Heart right ventricle (tissue), 16 donors: ENCODE measurements at regions not wholly inside any gene's neighbourhood (a gene's known extent, or its start where the extent isn't known, plus 50 kb on each side); places are given as distances from the start of the nearest gene placed in this dataset.

ENCODE experiments used
- ATAC-seq, 8 donors: fragments of 200-7000 bp; cut with Tn5 transposase; one replicate each; pipeline ENCODE4 v1.9.1; 2020; ENCODE audit warnings: mild to moderate bottlenecking in 8 of 8, moderate library complexity in 8 of 8, moderate number of reproducible peaks in 1 of 8
- DNase-seq, 2 donors: peaks; one replicate each; pipeline ENCODE4 v3.0.0-alpha.2; 2020
- H3K27ac ChIP-seq, 10 donors: fragments of 200-600 bp; sonication (generic) in 2 of 10; one replicate each; pipeline versions ENCODE4 v1.5.0 to v1.8.0; 2020 to 2022; ENCODE audit warnings: mild to moderate bottlenecking in 3 of 10
- H3K27me3 ChIP-seq, 7 donors: fragments of 200-600 bp; one replicate each; pipeline ENCODE4 v1.8.0; 2021 to 2022; ENCODE audit warnings: mild to moderate bottlenecking in 2 of 7
- H3K36me3 ChIP-seq, 9 donors: fragments of 200-600 bp; sonication (generic) in 1 of 9; one replicate each; pipeline versions ENCODE4 v1.5.0 to v1.8.0; 2020 to 2022; ENCODE audit warnings: mild to moderate bottlenecking in 2 of 9
- H3K4me1 ChIP-seq, 9 donors: fragments of 200-600 bp; sonication (generic) in 1 of 9; one replicate each; pipeline versions ENCODE4 v1.5.0 to v1.8.0; 2020 to 2022; ENCODE audit warnings: mild to moderate bottlenecking in 4 of 9
- H3K4me3 ChIP-seq, 10 donors: fragments of 200-600 bp; sonication (generic) in 2 of 10; one replicate each; pipeline versions ENCODE4 v1.5.0 to v1.8.0; 2020 to 2022; ENCODE audit warnings: mild to moderate bottlenecking in 7 of 10, moderate library complexity in 2 of 10
- H3K9me3 ChIP-seq, 11 donors: fragments of 200-600 bp in 10 of 11; sonication (generic) in 2 of 11; one replicate each; pipeline versions ENCODE4 v1.5.0 to v1.8.0; 2013 to 2022; ENCODE audit warnings: mild to moderate bottlenecking in 2 of 11, control low read depth in 1 of 11, moderate library complexity in 1 of 11
- CTCF ChIP-seq, 9 donors: fragments of 200-600 bp; sonication (generic) in 2 of 9; IDR thresholded peaks; one replicate each; pipeline versions ENCODE4 v1.5.0 to v1.8.0; 2021 to 2022; ENCODE audit warnings: antibody characterized with exemption in 9 of 9, mild to moderate bottlenecking in 5 of 9, moderate library complexity in 1 of 9
- WGBS, 2 donors: extraction: QIAGEN DNeasy Blood & Tissue Kit; methylation state at CpG; one replicate each; pipeline ENCODE4 v1.1.7; 2013; ENCODE audit warnings: inconsistent platforms in 1 of 2; 5-methylcytosine and 5-hydroxymethylcytosine counted together
- intact Hi-C, 10 donors: fragments of 100-400 bp; cut with DNase I; formaldehyde crosslinking; loops; one replicate each; pipeline versions ENCODE4 v1.11.1 to v1.14.2; 2022
- donor health status: Arrhythmogenic right ventricular cardiomyopathy.
- donor health status: ischemic (EF 13 %, LVEDD 7.1; RV severe dilation, severe dysfunction).
- donor health status: healthy with polysubstance abuse.
- donor health status: DM: no; HTN: yes; CAD: no.
- donor health status: DM: no; HTN: no; CAD: no.
- donor health status: ischemic (EF 25% LVEDD 6.9; RV normal size, moderate dysfunction).
- donor health status: ischemic (EF 25% LVEDD 5.7; RV mildly dilated, moderate dysfunction).
- donor health status: healthy.
- donor health status: DM: yes; HTN: yes; CAD: no.
- donor health status: Ischemic cardiomyopathy.
- donor health status: ischemic (EF 35%, LVEDD 5.7; RV mildly dilated, moderate dysfunction).
- donor health status: nonischemic (EF 11% LVEDD 7.7; RV severe dilation, severe dysfunction).
- donor health status: DM: yes; HTN: yes; CAD: no.
- donor health status: PGD.
- donor health status: ischemic (EF 29% LVEDD 5.4; RV normal size, mild dysfunction).
- donor health status: nonischemic (EF 23%, LVEDD 6.1; RV moderate dilation, normal function).

- intact Hi-C loops: loop anchor here in 4 of 10 donors (5.0 to 10.0 kb wide), 5 partner anchors 73 to 237 kb away; a partner anchor contains a TSS
- H3K4me1 ChIP-seq: peaks cover 9 to 92% (median 61%) of the 10 kb centered on the region in 9 donors
- 46 to 68% methylated on average over 4 of the region's 4 CpGs for WGBS, 2 donors
- no peak for DNase-seq
- H3K9me3 ChIP-seq: no peaks in the 10 kb centered on the region
- H3K36me3 ChIP-seq: no peaks in the 10 kb centered on the region
- H3K27me3 ChIP-seq: no peaks in the 10 kb centered on the region
- TF ChIP-seq CTCF (IDR thresholded peaks at IDR 0.05): no peak
- no peak overlapping the region for H3K4me3 ChIP-seq
- H3K27ac ChIP-seq: peak overlapping the region; percentile 61 to 94 (median 86)
- ATAC-seq: no peak
Observed at GRCh38 chr18:46411191-46411828, 245.7 kb downstream of the LOXHD1 start.

GRCh38 chr18:46411867-46412690, 244.9 kb downstream of the LOXHD1 start:
- Histone ChIP-seq H3K27me3 (no peaks in the 10 kb centered on the region), H3K9me3 (no peaks in the 10 kb centered on the region), H3K27ac (peak overlapping the region; percentile 61 to 94 (median 86)), H3K36me3 (no peaks in the 10 kb centered on the region), H3K4me1 (peaks cover 5 to 90% (median 55%) of the 10 kb centered on the region in 9 donors), H3K4me3 (peak overlapping the region in 1 of 10 donors; percentile 9)
- no peak for TF ChIP-seq CTCF (IDR thresholded peaks at IDR 0.05)
- DNase-seq: peak; percentile 40 to 63
- 27 to 33% methylated on average over 6 of the region's 6 CpGs for WGBS, 2 donors
- peak; percentile 68 to 88 (median 82) for ATAC-seq
- intact Hi-C loops: loop anchor here in 4 of 10 donors (5.0 to 10.0 kb wide), 5 partner anchors 73 to 237 kb away; a partner anchor contains a TSS

- peak in 1 of 2 donors; percentile 36 for DNase-seq
- WGBS, 2 donors: 22 to 47% methylated on average over 11 of the region's 11 CpGs
- TF ChIP-seq CTCF (IDR thresholded peaks at IDR 0.05): no peak
- ATAC-seq: peak in 2 of 8 donors; percentile 15 to 24
- H3K27ac ChIP-seq: peak overlapping the region in 9 of 10 donors; percentile 63 to 94 (median 87)
- peak overlapping the region in 1 of 10 donors; percentile 9 for H3K4me3 ChIP-seq
- peaks cover 5 to 82% (median 52%) of the 10 kb centered on the region in 9 donors for H3K4me1 ChIP-seq
- intact Hi-C loops: loop anchor here in 4 of 10 donors (5.0 to 10.0 kb wide), 5 partner anchors 72 to 238 kb away; a partner anchor contains a TSS
- no peaks in the 10 kb centered on the region for H3K9me3 ChIP-seq
- no peaks in the 10 kb centered on the region for H3K27me3 ChIP-seq
- no peaks in the 10 kb centered on the region for H3K36me3 ChIP-seq
Observed at GRCh38 chr18:46412916-46413315, 244.1 kb downstream of the LOXHD1 start.

- 82 to 84% methylated on average over 3 of the region's 3 CpGs for WGBS, 2 donors
- H3K9me3 ChIP-seq: no peaks in the 10 kb centered on the region
- intact Hi-C loops: loop anchor here in 4 of 10 donors (5.0 to 10.0 kb wide), 5 partner anchors 71 to 239 kb away; a partner anchor contains a TSS
- ATAC-seq (no peak), DNase-seq (no peak)
- H3K27me3 ChIP-seq: no peaks in the 10 kb centered on the region
- no peak overlapping the region for H3K4me3 ChIP-seq
- H3K36me3 ChIP-seq: no peaks in the 10 kb centered on the region
- TF ChIP-seq CTCF (IDR thresholded peaks at IDR 0.05): no peak
- peak overlapping the region in 7 of 10 donors; percentile 70 to 94 (median 89) for H3K27ac ChIP-seq
- H3K4me1 ChIP-seq: peaks cover 5 to 82% (median 44%) of the 10 kb centered on the region in 9 donors
Observed at GRCh38 chr18:46413684-46414083, 243.3 kb downstream of the LOXHD1 start.
